Lower leg skin (tissue), 3 donors: ENCODE measurements at regions not wholly inside any gene's neighbourhood (a gene's known extent, or its start where the extent isn't known, plus 50 kb on each side); places are given as distances from the start of the nearest gene placed in this dataset.

Experiments used
- CTCF ChIP-seq, 3 donors: fragments of 450-650 bp; IDR thresholded peaks; one replicate each; pipeline ENCODE4 v1.5.1; 2016; ENCODE audit warnings: antibody characterized with exemption in 3 of 3, mild to moderate bottlenecking in 3 of 3, moderate library complexity in 2 of 3
- POLR2A ChIP-seq, 2 donors: fragments of 450-650 bp; IDR thresholded peaks; one replicate each; pipeline ENCODE4 v1.6.1; 2016 to 2017; ENCODE audit warnings: antibody characterized with exemption in 2 of 2, mild to moderate bottlenecking in 1 of 2, moderate library complexity in 1 of 2

- TF ChIP-seq POLR2A (IDR thresholded peaks at IDR 0.05) (no peak), CTCF (IDR thresholded peaks at IDR 0.05) (no peak)
These were observed 1175.5 kb downstream of the DTWD2 start for GRCh38 chr5:117812861-117813260.
